ENCODE measurements at regions not wholly inside any gene's neighbourhood (a gene's known extent, or its start where the extent isn't known, plus 50 kb on each side); places are given as distances from the start of the nearest gene placed in this dataset.

DNA sequence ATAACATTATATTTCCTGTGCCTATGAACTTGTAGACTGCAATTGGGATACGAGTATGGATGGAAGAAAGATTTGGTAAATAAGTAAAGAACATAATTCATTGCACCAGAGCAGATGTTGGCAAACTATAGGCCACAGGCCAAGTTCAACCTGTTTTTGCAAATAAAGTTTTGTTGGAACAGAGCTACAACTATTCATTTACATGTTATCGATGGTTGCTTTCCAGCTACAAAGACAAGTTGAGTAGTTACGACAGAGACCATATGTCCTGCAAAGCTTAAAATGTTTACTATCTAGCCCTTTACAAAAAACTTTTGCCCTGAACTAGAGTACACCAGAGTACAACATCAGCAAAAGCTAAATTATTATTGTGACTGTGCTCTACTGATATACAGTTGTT, 169.1 kb upstream of the DMAC1 start:
- no peaks in the 10 kb centered on the region for H3K9me2 ChIP-seq (ENCODE audit: insufficient read depth, low read length)

DNA sequence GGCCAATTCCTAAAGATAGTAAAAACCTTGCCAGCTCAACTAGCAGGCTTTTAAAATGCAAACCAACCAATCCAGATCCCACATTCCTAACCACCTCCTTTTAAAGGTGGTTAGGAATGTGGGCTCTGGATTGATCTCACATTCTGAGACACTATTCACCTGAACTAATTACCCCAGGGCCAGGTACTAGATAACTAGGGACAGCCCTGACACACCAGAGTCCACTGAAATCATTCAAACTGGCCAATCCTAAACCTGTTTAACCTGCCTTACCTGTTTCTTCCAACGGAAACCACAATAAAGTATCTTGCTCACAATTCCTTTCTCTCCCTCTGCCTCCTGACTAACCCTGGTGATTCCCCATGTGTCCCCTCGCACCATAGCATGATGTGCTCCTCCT, 168.3 kb upstream of the DMAC1 start:
- no peak overlapping the region for H3K4me3 ChIP-seq (ENCODE audit: low read length)
- H3K27me3 ChIP-seq (ENCODE audit: insufficient read depth, low read depth, low read length) = no peaks in the 10 kb centered on the region
- H3K27ac ChIP-seq (ENCODE audit: low read length) = no peak overlapping the region
- H3K9me2 ChIP-seq (ENCODE audit: insufficient read depth, low read length) = no peaks in the 10 kb centered on the region
- no peaks in the 10 kb centered on the region for H3F3A ChIP-seq (ENCODE audit: insufficient read depth, low read length, poor library complexity, severe bottlenecking)
- no peak overlapping the region for H3K4me2 ChIP-seq (ENCODE audit: low read length)
- H3K36me3 ChIP-seq (ENCODE audit: insufficient read depth, low read length) = no peaks in the 10 kb centered on the region
- TF ChIP-seq RAD21 (conservative IDR thresholded peaks at IDR 0.05) (no peak), MXI1 (conservative IDR thresholded peaks at IDR 0.05; ENCODE audit: poor library complexity, severe bottlenecking) (no peak), EP300 (conservative IDR thresholded peaks at IDR 0.05; ENCODE audit: poor library complexity, severe bottlenecking) (no peak), EZH2 (IDR thresholded peaks at IDR 0.05; ENCODE audit: borderline replicate concordance, insufficient read depth, low read length, poor library complexity, severe bottlenecking) (no peak), POLR2AphosphoS5 (IDR thresholded peaks at IDR 0.05) (no peak), TAF1 (IDR thresholded peaks at IDR 0.05; ENCODE audit: low read depth) (no peak)
- TF ChIP-seq, protein P1, sequence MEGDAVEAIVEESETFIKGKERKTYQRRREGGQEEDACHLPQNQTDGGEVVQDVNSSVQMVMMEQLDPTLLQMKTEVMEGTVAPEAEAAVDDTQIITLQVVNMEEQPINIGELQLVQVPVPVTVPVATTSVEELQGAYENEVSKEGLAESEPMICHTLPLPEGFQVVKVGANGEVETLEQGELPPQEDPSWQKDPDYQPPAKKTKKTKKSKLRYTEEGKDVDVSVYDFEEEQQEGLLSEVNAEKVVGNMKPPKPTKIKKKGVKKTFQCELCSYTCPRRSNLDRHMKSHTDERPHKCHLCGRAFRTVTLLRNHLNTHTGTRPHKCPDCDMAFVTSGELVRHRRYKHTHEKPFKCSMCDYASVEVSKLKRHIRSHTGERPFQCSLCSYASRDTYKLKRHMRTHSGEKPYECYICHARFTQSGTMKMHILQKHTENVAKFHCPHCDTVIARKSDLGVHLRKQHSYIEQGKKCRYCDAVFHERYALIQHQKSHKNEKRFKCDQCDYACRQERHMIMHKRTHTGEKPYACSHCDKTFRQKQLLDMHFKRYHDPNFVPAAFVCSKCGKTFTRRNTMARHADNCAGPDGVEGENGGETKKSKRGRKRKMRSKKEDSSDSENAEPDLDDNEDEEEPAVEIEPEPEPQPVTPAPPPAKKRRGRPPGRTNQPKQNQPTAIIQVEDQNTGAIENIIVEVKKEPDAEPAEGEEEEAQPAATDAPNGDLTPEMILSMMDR (IDR thresholded peaks at IDR 0.05; ENCODE audit: poor library complexity, severe bottlenecking) = no peak
- TF ChIP-seq, protein P2, sequence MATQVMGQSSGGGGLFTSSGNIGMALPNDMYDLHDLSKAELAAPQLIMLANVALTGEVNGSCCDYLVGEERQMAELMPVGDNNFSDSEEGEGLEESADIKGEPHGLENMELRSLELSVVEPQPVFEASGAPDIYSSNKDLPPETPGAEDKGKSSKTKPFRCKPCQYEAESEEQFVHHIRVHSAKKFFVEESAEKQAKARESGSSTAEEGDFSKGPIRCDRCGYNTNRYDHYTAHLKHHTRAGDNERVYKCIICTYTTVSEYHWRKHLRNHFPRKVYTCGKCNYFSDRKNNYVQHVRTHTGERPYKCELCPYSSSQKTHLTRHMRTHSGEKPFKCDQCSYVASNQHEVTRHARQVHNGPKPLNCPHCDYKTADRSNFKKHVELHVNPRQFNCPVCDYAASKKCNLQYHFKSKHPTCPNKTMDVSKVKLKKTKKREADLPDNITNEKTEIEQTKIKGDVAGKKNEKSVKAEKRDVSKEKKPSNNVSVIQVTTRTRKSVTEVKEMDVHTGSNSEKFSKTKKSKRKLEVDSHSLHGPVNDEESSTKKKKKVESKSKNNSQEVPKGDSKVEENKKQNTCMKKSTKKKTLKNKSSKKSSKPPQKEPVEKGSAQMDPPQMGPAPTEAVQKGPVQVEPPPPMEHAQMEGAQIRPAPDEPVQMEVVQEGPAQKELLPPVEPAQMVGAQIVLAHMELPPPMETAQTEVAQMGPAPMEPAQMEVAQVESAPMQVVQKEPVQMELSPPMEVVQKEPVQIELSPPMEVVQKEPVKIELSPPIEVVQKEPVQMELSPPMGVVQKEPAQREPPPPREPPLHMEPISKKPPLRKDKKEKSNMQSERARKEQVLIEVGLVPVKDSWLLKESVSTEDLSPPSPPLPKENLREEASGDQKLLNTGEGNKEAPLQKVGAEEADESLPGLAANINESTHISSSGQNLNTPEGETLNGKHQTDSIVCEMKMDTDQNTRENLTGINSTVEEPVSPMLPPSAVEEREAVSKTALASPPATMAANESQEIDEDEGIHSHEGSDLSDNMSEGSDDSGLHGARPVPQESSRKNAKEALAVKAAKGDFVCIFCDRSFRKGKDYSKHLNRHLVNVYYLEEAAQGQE (IDR thresholded peaks at IDR 0.05; ENCODE audit: borderline replicate concordance) = no peak
- no peaks in the 10 kb centered on the region for H3K79me2 ChIP-seq (replicated peaks; ENCODE audit: insufficient read depth, low read length)
- no peaks in the 10 kb centered on the region for H3K9me3 ChIP-seq (ENCODE audit: low read length)
- H3K9ac ChIP-seq (ENCODE audit: low read length) = no peak overlapping the region
- no peak overlapping the region for H2AFZ ChIP-seq (ENCODE audit: low read depth, low read length)
- no peaks in the 10 kb centered on the region for H4K20me1 ChIP-seq (ENCODE audit: insufficient read depth)

More for the DNA sequence above, 169.1 kb upstream of the DMAC1 start:
- Histone ChIP-seq H3K36me3 (ENCODE audit: insufficient read depth, low read length) (no peaks in the 10 kb centered on the region), H3K27ac (ENCODE audit: low read length) (no peak overlapping the region), H3K27me3 (ENCODE audit: insufficient read depth, low read depth, low read length) (no peaks in the 10 kb centered on the region), H3K4me2 (ENCODE audit: low read length) (no peak overlapping the region), H3K4me3 (ENCODE audit: low read length) (no peak overlapping the region), H3F3A (ENCODE audit: insufficient read depth, low read length, poor library complexity, severe bottlenecking) (no peaks in the 10 kb centered on the region), H3K79me2 (replicated peaks; ENCODE audit: insufficient read depth, low read length) (no peaks in the 10 kb centered on the region), H3K9me3 (ENCODE audit: low read length) (no peaks in the 10 kb centered on the region), H4K20me1 (ENCODE audit: insufficient read depth) (no peaks in the 10 kb centered on the region), H3K9ac (ENCODE audit: low read length) (no peak overlapping the region), H2AFZ (ENCODE audit: low read depth, low read length) (no peak overlapping the region)
- no peak for TF ChIP-seq RAD21 (conservative IDR thresholded peaks at IDR 0.05)
- TF ChIP-seq, protein P2 (IDR thresholded peaks at IDR 0.05; ENCODE audit: borderline replicate concordance) = no peak
- TF ChIP-seq TAF1 (IDR thresholded peaks at IDR 0.05; ENCODE audit: low read depth) = no peak
- no peak for TF ChIP-seq SMC3 (conservative IDR thresholded peaks at IDR 0.05; ENCODE audit: poor library complexity)
- TF ChIP-seq POLR2AphosphoS5 (IDR thresholded peaks at IDR 0.05) = no peak
- TF ChIP-seq EP300 (conservative IDR thresholded peaks at IDR 0.05; ENCODE audit: poor library complexity, severe bottlenecking) = no peak
- TF ChIP-seq, protein P1 (IDR thresholded peaks at IDR 0.05; ENCODE audit: poor library complexity, severe bottlenecking) = no peak
- TF ChIP-seq MXI1 (conservative IDR thresholded peaks at IDR 0.05; ENCODE audit: poor library complexity, severe bottlenecking) = no peak
- no peak for TF ChIP-seq EZH2 (IDR thresholded peaks at IDR 0.05; ENCODE audit: borderline replicate concordance, insufficient read depth, low read length, poor library complexity, severe bottlenecking)
